ENCODE measurements at regions not wholly inside any gene's neighbourhood (a gene's known extent, or its start where the extent isn't known, plus 50 kb on each side); places are given as distances from the start of the nearest gene placed in this dataset.

GRCh38 chr7:1309996-1310395, 77.3 kb downstream of the UNCX start:
- 83% methylated on average over 6 of the region's 7 CpGs for WGBS (ENCODE audit: insufficient coverage)
- POLR2A ChIA-PET: no interaction called here
- Histone ChIP-seq H3K27me3 (replicated peaks in 2 of 5; ENCODE audit: control insufficient read depth in 4 of 5, insufficient read depth in 5 of 5, low read length in 4 of 5) (peaks cover 0 to 17% (median 0%) of the 10 kb centered on the region in 5 experiments), H3K36me3 (ENCODE audit: control insufficient read depth in 4 of 4, insufficient read depth in 4 of 4, low read length in 3 of 4) (no peaks in the 10 kb centered on the region), H3K27ac (ENCODE audit: insufficient read depth in 1 of 2, low read depth in 1 of 2, low read length in 2 of 2, poor library complexity in 1 of 2, severe bottlenecking in 2 of 2) (no peak overlapping the region), H3K4me3 (ENCODE audit: control insufficient read depth in 1 of 7, extremely low read depth in 1 of 7, insufficient read depth in 4 of 7, low read depth in 2 of 7, low read length in 6 of 7) (no peak overlapping the region), H3K4me1 (ENCODE audit: control extremely low read depth in 1 of 4, control insufficient read depth in 4 of 4, insufficient read depth in 4 of 4, low read length in 3 of 4) (no peaks in the 10 kb centered on the region), H3K9me3 (ENCODE audit: control extremely low read depth in 1 of 5, control insufficient read depth in 4 of 5, insufficient read depth in 2 of 5, low read depth in 1 of 5, low read length in 4 of 5) (peaks cover 0 to 5% (median 0%) of the 10 kb centered on the region in 5 experiments)
- CTCF ChIA-PET: no interaction called here
- no peak for DNase-seq

GRCh38 chr7:1310936-1311335, 78.3 kb downstream of the UNCX start:
- Histone ChIP-seq H3K27me3 (replicated peaks in 2 of 5; ENCODE audit: control insufficient read depth in 4 of 5, insufficient read depth in 5 of 5, low read length in 4 of 5) (peaks cover 0 to 15% (median 0%) of the 10 kb centered on the region in 5 experiments), H3K36me3 (ENCODE audit: control insufficient read depth in 4 of 4, insufficient read depth in 4 of 4, low read length in 3 of 4) (no peaks in the 10 kb centered on the region), H3K27ac (ENCODE audit: insufficient read depth in 1 of 2, low read depth in 1 of 2, low read length in 2 of 2, poor library complexity in 1 of 2, severe bottlenecking in 2 of 2) (no peak overlapping the region), H3K4me1 (ENCODE audit: control extremely low read depth in 1 of 4, control insufficient read depth in 4 of 4, insufficient read depth in 4 of 4, low read length in 3 of 4) (no peaks in the 10 kb centered on the region), H3K4me3 (ENCODE audit: control insufficient read depth in 1 of 7, extremely low read depth in 1 of 7, insufficient read depth in 4 of 7, low read depth in 2 of 7, low read length in 6 of 7) (no peak overlapping the region), H3K9me3 (ENCODE audit: control extremely low read depth in 1 of 5, control insufficient read depth in 4 of 5, insufficient read depth in 2 of 5, low read depth in 1 of 5, low read length in 4 of 5) (peaks cover 0 to 5% (median 0%) of the 10 kb centered on the region in 5 experiments)
- POLR2A ChIA-PET: no interaction called here
- no peak for DNase-seq
- CTCF ChIA-PET: no interaction called here
- WGBS (ENCODE audit: insufficient coverage): 87% methylated on average over 20 of the region's 23 CpGs

- 93% methylated on average over 32 of the region's 32 CpGs for WGBS (ENCODE audit: insufficient coverage)
- CTCF ChIA-PET: no interaction called here
Observed at GRCh38 chr7:1311406-1312135, 78.9 kb downstream of the UNCX start.

GRCh38 chr7:1312136-1313070, 79.7 kb downstream of the UNCX start:
- CTCF ChIA-PET: no interaction called here
- H3K4me3 ChIP-seq (ENCODE audit: control insufficient read depth in 1 of 7, extremely low read depth in 1 of 7, insufficient read depth in 4 of 7, low read depth in 2 of 7, low read length in 6 of 7): no peak overlapping the region
- H3K27ac ChIP-seq (ENCODE audit: insufficient read depth in 1 of 2, low read depth in 1 of 2, low read length in 2 of 2, poor library complexity in 1 of 2, severe bottlenecking in 2 of 2): no peak overlapping the region
- H3K4me1 ChIP-seq (ENCODE audit: control extremely low read depth in 1 of 4, control insufficient read depth in 4 of 4, insufficient read depth in 4 of 4, low read length in 3 of 4): no peaks in the 10 kb centered on the region
- H3K9me3 ChIP-seq (ENCODE audit: control extremely low read depth in 1 of 5, control insufficient read depth in 4 of 5, insufficient read depth in 2 of 5, low read depth in 1 of 5, low read length in 4 of 5): peaks cover 0 to 5% (median 0%) of the 10 kb centered on the region in 5 experiments
- WGBS (ENCODE audit: insufficient coverage): 96% methylated on average over 28 of the region's 30 CpGs
- no peaks in the 10 kb centered on the region for H3K36me3 ChIP-seq (ENCODE audit: control insufficient read depth in 4 of 4, insufficient read depth in 4 of 4, low read length in 3 of 4)
- H3K27me3 ChIP-seq (replicated peaks in 2 of 5; ENCODE audit: control insufficient read depth in 4 of 5, insufficient read depth in 5 of 5, low read length in 4 of 5): peaks cover 0 to 9% (median 0%) of the 10 kb centered on the region in 5 experiments
- POLR2A ChIA-PET: no interaction called here
- no peak for DNase-seq

More at GRCh38 chr7:1311406-1312135, 78.9 kb downstream of the UNCX start:
- no peak overlapping the region for H3K4me3 ChIP-seq (ENCODE audit: control insufficient read depth in 1 of 7, extremely low read depth in 1 of 7, insufficient read depth in 4 of 7, low read depth in 2 of 7, low read length in 6 of 7)
- H3K27me3 ChIP-seq (replicated peaks in 2 of 5; ENCODE audit: control insufficient read depth in 4 of 5, insufficient read depth in 5 of 5, low read length in 4 of 5): peaks cover 0 to 15% (median 0%) of the 10 kb centered on the region in 5 experiments
- DNase-seq: no peak
- POLR2A ChIA-PET: no interaction called here
- no peaks in the 10 kb centered on the region for H3K36me3 ChIP-seq (ENCODE audit: control insufficient read depth in 4 of 4, insufficient read depth in 4 of 4, low read length in 3 of 4)
- H3K27ac ChIP-seq (ENCODE audit: insufficient read depth in 1 of 2, low read depth in 1 of 2, low read length in 2 of 2, poor library complexity in 1 of 2, severe bottlenecking in 2 of 2): no peak overlapping the region
- H3K4me1 ChIP-seq (ENCODE audit: control extremely low read depth in 1 of 4, control insufficient read depth in 4 of 4, insufficient read depth in 4 of 4, low read length in 3 of 4): no peaks in the 10 kb centered on the region
- peaks cover 0 to 5% (median 0%) of the 10 kb centered on the region in 5 experiments for H3K9me3 ChIP-seq (ENCODE audit: control extremely low read depth in 1 of 5, control insufficient read depth in 4 of 5, insufficient read depth in 2 of 5, low read depth in 1 of 5, low read length in 4 of 5)

GRCh38 chr7:1313613-1314012, 80.9 kb downstream of the UNCX start:
- Histone ChIP-seq H3K27ac (ENCODE audit: insufficient read depth in 1 of 2, low read depth in 1 of 2, low read length in 2 of 2, poor library complexity in 1 of 2, severe bottlenecking in 2 of 2) (no peak overlapping the region), H3K9me3 (ENCODE audit: control extremely low read depth in 1 of 5, control insufficient read depth in 4 of 5, insufficient read depth in 2 of 5, low read depth in 1 of 5, low read length in 4 of 5) (peaks cover 0 to 5% (median 0%) of the 10 kb centered on the region in 5 experiments), H3K36me3 (ENCODE audit: control insufficient read depth in 4 of 4, insufficient read depth in 4 of 4, low read length in 3 of 4) (no peaks in the 10 kb centered on the region), H3K4me1 (ENCODE audit: control extremely low read depth in 1 of 4, control insufficient read depth in 4 of 4, insufficient read depth in 4 of 4, low read length in 3 of 4) (no peaks in the 10 kb centered on the region), H3K4me3 (ENCODE audit: control insufficient read depth in 1 of 7, extremely low read depth in 1 of 7, insufficient read depth in 4 of 7, low read depth in 2 of 7, low read length in 6 of 7) (no peak overlapping the region), H3K27me3 (replicated peaks in 2 of 5; ENCODE audit: control insufficient read depth in 4 of 5, insufficient read depth in 5 of 5, low read length in 4 of 5) (no peaks in the 10 kb centered on the region)
- DNase-seq: no peak
- ChIA-PET POLR2A (no interaction called here), CTCF (no interaction called here)
- WGBS (ENCODE audit: insufficient coverage): 83% methylated on average over 15 of the region's 15 CpGs

- peaks cover 0 to 5% (median 0%) of the 10 kb centered on the region in 5 experiments for H3K9me3 ChIP-seq (ENCODE audit: control extremely low read depth in 1 of 5, control insufficient read depth in 4 of 5, insufficient read depth in 2 of 5, low read depth in 1 of 5, low read length in 4 of 5)
- ChIA-PET CTCF (no interaction called here), POLR2A (no interaction called here)
- H3K36me3 ChIP-seq (ENCODE audit: control insufficient read depth in 4 of 4, insufficient read depth in 4 of 4, low read length in 3 of 4): no peaks in the 10 kb centered on the region
- no peak overlapping the region for H3K27ac ChIP-seq (ENCODE audit: insufficient read depth in 1 of 2, low read depth in 1 of 2, low read length in 2 of 2, poor library complexity in 1 of 2, severe bottlenecking in 2 of 2)
- no peaks in the 10 kb centered on the region for H3K4me1 ChIP-seq (ENCODE audit: control extremely low read depth in 1 of 4, control insufficient read depth in 4 of 4, insufficient read depth in 4 of 4, low read length in 3 of 4)
- H3K4me3 ChIP-seq (ENCODE audit: control insufficient read depth in 1 of 7, extremely low read depth in 1 of 7, insufficient read depth in 4 of 7, low read depth in 2 of 7, low read length in 6 of 7): no peak overlapping the region
- 89% methylated on average over 24 of the region's 28 CpGs for WGBS (ENCODE audit: insufficient coverage)
- no peak for DNase-seq
- H3K27me3 ChIP-seq (replicated peaks in 2 of 5; ENCODE audit: control insufficient read depth in 4 of 5, insufficient read depth in 5 of 5, low read length in 4 of 5): peaks cover 0 to 2% (median 0%) of the 10 kb centered on the region in 5 experiments
Observed at GRCh38 chr7:1314021-1314907, 81.6 kb downstream of the UNCX start.

Data from common myeloid progenitor, CD34-positive (primary cell).